C4-2B (cell line): ENCODE measurements at regions not wholly inside any gene's neighbourhood (a gene's known extent, or its start where the extent isn't known, plus 50 kb on each side); places are given as distances from the start of the nearest gene placed in this dataset.
"Not testable (repeated sequence)": the region's sequence is repeated elsewhere in the genome, so short reads cannot be mapped to it uniquely, and the experiment has no call there.

Experiments used
- H3K27ac ChIP-seq: fragments of 450-650 bp; 2 replicates; pipeline ENCODE4 v1.5.1; 2017
- CTCF ChIP-seq: fragments of 450-650 bp; conservative IDR thresholded peaks from 2 replicates; pipeline ENCODE4 v1.5.1; 2017; ENCODE audit warnings: mild to moderate bottlenecking
- ZFX ChIP-seq: fragments of 450-650 bp; IDR thresholded peaks from 2 replicates; pipeline ENCODE4 v1.6.1; 2017

GRCh38 chr2:195092341-195092740 is 564.7 kb upstream of the SLC39A10 start:
- no peak overlapping the region for H3K27ac ChIP-seq
- TF ChIP-seq ZFX (no peak), CTCF (peak; percentile 7; the same call in 1 of the 2 replicates)

GRCh38 chr2:195072806-195073205 is 584.2 kb upstream of the SLC39A10 start:
- H3K27ac ChIP-seq: not testable (repeated sequence)

GRCh38 chr2:195057001-195057400 is 600.0 kb upstream of the SLC39A10 start:
- no peak for TF ChIP-seq ZFX
- no peak for TF ChIP-seq CTCF
- no peak overlapping the region for H3K27ac ChIP-seq

- H3K27ac ChIP-seq: no peak overlapping the region
- TF ChIP-seq CTCF: no peak
- TF ChIP-seq ZFX: no peak
Observed at GRCh38 chr2:195055996-195056395, 601.0 kb upstream of the SLC39A10 start.

GRCh38 chr2:195051401-195051800 is 605.6 kb upstream of the SLC39A10 start:
- TF ChIP-seq CTCF: no peak
- TF ChIP-seq ZFX: no peak

GRCh38 chr2:195049372-195050031 is 607.5 kb upstream of the SLC39A10 start:
- TF ChIP-seq ZFX: no peak
- no peak for TF ChIP-seq CTCF
- no peak overlapping the region for H3K27ac ChIP-seq

More at GRCh38 chr2:195051401-195051800, 605.6 kb upstream of the SLC39A10 start:
- H3K27ac ChIP-seq: no peak overlapping the region

- TF ChIP-seq CTCF (no peak), ZFX (no peak)
- H3K27ac ChIP-seq: no peak overlapping the region
Observed at GRCh38 chr2:195047955-195048354, 609.1 kb upstream of the SLC39A10 start.

GRCh38 chr2:195044801-195045200 is 612.2 kb upstream of the SLC39A10 start:
- H3K27ac ChIP-seq: no peak overlapping the region
- no peak for TF ChIP-seq ZFX
- TF ChIP-seq CTCF: no peak
